ENCODE measurements at regions not wholly inside any gene's neighbourhood (a gene's known extent, or its start where the extent isn't known, plus 50 kb on each side); places are given as distances from the start of the nearest gene placed in this dataset.
"Not testable (repeated sequence)": the region's sequence is repeated elsewhere in the genome, so short reads cannot be mapped to it uniquely, and the experiment has no call there.

DNA sequence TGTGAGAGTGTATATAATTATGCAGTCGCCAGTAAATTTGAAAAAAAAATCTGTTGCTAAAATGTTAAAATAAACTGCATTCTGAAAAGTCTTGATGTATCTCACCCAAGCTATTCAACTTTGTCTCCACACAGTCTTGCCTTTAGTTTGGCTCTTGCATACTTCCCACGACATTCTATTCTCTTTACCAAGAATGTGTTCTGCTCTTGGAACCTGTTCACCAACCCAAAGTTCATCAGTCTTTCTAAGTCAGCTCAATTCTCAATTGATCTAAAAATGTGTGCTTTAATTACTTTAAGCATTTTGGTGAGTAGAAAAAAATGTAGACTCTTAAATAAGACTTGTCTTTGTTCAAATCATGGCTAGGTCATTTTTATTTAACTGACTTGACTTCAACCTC, 657.7 kb upstream of the TBL1XR1 start:
- Mint-ChIP-seq H3K4me1 (no peaks in the 10 kb centered on the region), H3K9me3 (no peaks in the 10 kb centered on the region), H3K27me3 (no peaks in the 10 kb centered on the region), H3K36me3 (no peaks in the 10 kb centered on the region), H3K27ac (no peak overlapping the region), H3K4me3 (no peak overlapping the region)

- no peak overlapping the region for H3K27ac Mint-ChIP-seq
- no peaks in the 10 kb centered on the region for H3K27me3 Mint-ChIP-seq
- no peak overlapping the region for H3K4me3 Mint-ChIP-seq
Observed at GRCh38 chr3:177860184-177860583, 662.9 kb upstream of the TBL1XR1 start.

DNA sequence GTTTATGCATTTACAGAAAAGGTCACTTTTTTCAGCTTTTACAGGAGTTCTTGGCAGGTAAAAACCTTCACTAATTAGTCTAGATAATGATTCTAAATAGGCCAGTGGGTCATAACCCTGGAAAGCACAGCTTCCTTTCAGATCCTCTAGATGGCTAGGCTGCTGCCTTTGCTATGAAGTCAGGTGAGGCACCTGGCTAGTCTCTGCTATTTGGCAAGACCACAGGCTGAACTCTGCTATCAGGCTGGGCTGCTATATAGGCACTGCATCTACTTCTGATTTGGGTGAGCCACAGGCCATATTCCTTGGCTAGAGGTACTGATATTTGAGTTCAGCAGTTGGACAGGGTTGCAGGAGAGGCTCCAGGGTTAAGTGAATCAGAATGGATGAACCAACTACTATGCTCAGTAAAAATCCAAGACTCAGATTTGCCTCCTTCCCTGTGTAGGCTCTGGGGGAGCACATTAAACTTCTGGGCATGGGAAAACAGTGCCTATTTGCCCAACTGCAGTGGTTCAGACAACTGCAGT, 665.7 kb upstream of the TBL1XR1 start:
- peaks cover 10% of the 10 kb centered on the region for H3K36me3 Mint-ChIP-seq

More at GRCh38 chr3:177860184-177860583, 662.9 kb upstream of the TBL1XR1 start:
- peaks cover 15% of the 10 kb centered on the region for H3K9me3 Mint-ChIP-seq
- H3K4me1 Mint-ChIP-seq: no peaks in the 10 kb centered on the region
- H3K36me3 Mint-ChIP-seq: peaks cover 3% of the 10 kb centered on the region

GRCh38 chr3:177871267-177871666, 665.0 kb upstream of the KCNMB2 start:
- not testable (repeated sequence) for H3K27ac Mint-ChIP-seq, H3K36me3 Mint-ChIP-seq, H3K4me3 Mint-ChIP-seq, H3K9me3 Mint-ChIP-seq, H3K27me3 Mint-ChIP-seq
- H3K4me1 Mint-ChIP-seq: peaks cover 11% of the 10 kb centered on the region

More for the DNA sequence above, 665.7 kb upstream of the TBL1XR1 start:
- H3K27me3 Mint-ChIP-seq: no peaks in the 10 kb centered on the region
- H3K4me3 Mint-ChIP-seq: no peak overlapping the region
- peaks cover 15% of the 10 kb centered on the region for H3K9me3 Mint-ChIP-seq
- no peak overlapping the region for H3K27ac Mint-ChIP-seq
- no peaks in the 10 kb centered on the region for H3K4me1 Mint-ChIP-seq

DNA sequence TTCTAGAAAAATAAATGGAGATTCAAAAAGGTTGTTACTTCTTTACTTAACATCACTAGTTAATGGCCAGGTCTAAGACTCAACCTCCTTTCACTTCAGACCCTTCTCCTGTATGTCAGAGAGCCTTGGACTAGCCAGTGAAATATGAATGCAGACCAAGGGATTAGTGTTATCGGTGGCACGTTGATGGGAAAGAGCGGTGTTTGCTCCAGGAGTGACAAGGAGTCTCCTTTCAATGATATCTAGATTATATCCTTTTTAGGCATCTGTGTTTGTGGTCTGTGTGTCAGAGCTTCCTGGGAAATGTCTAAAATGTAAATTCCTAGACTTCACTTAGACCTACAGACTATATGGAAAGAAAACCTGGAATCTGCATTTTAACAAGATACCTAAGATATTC, 658.0 kb upstream of the KCNMB2 start:
- Mint-ChIP-seq H3K27ac (no peak overlapping the region), H3K27me3 (no peaks in the 10 kb centered on the region), H3K36me3 (no peaks in the 10 kb centered on the region), H3K4me3 (no peak overlapping the region), H3K4me1 (peaks cover 15% of the 10 kb centered on the region), H3K9me3 (no peaks in the 10 kb centered on the region)

DNA sequence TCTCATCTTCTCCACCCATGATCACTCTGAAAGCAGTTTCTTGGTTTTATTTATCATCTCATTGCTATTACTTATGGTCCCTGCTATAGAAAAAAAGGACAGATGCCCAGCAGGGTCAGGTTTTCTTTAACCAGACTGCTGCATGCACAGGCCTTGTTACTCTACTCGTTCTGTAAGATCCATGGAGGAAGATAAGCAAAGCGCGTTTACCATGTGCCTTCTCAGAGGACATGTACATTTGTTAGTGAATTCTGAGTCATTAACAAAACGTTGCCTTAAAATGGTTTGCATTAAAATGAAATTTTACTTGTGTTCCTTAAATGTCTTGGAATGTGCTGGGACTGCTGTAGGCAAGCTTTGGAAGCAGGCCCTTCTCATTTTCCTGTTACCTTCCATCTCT, 657.3 kb upstream of the KCNMB2 start:
- Mint-ChIP-seq H3K4me3 (no peak overlapping the region), H3K36me3 (no peaks in the 10 kb centered on the region), H3K4me1 (peaks cover 22% of the 10 kb centered on the region), H3K27me3 (no peaks in the 10 kb centered on the region), H3K27ac (no peak overlapping the region), H3K9me3 (no peaks in the 10 kb centered on the region)

DNA sequence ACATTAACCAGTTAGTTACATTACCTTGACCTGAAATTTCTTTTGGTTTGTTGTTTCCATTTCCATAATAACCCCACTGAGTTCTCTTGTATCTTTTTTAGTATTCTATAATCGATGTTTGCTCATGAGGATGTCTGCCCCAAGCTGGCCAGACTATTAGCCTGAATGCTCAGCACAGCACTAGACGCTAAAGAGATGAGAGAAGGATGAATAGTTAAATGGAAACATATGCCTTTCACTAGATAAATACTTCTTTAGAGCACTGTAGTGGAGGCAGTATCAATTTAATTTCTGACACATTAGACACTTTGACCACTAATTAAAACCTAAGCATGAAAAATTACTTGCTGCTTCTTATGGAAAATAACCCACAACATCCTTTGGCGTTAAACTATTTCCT, 654.9 kb upstream of the KCNMB2 start:
- Mint-ChIP-seq H3K9me3 (no peaks in the 10 kb centered on the region), H3K27me3 (no peaks in the 10 kb centered on the region), H3K36me3 (no peaks in the 10 kb centered on the region), H3K27ac (no peak overlapping the region), H3K4me1 (peaks cover 14% of the 10 kb centered on the region), H3K4me3 (no peak overlapping the region)

DNA sequence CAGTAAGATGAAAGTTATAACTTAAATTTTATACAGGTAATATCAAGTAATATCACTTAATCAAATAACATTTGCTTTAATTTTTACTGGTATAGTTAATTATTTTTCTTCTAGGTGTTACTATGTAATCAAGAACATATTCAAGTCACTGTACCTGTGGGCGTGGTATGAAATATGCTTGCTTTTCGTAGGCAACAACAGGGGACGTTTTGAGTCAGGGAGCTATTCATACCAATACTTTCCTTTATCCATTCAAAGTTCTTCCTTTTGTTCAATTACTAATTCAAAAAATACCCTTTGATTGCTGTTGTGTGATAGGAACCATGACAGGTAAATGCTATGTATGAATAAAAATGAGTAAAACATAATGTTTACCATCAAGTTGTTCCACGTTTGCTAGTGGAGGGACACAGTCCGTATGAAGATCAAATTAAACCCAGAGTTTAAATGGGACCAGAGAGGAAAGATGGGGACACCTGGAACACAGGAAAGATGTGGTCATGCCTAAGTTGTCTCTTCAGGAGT, 654.0 kb upstream of the KCNMB2 start:
- no peak overlapping the region for H3K27ac Mint-ChIP-seq
- H3K4me3 Mint-ChIP-seq: no peak overlapping the region
- H3K36me3 Mint-ChIP-seq: no peaks in the 10 kb centered on the region
- H3K27me3 Mint-ChIP-seq: no peaks in the 10 kb centered on the region
- no peaks in the 10 kb centered on the region for H3K9me3 Mint-ChIP-seq
- peaks cover 14% of the 10 kb centered on the region for H3K4me1 Mint-ChIP-seq

DNA sequence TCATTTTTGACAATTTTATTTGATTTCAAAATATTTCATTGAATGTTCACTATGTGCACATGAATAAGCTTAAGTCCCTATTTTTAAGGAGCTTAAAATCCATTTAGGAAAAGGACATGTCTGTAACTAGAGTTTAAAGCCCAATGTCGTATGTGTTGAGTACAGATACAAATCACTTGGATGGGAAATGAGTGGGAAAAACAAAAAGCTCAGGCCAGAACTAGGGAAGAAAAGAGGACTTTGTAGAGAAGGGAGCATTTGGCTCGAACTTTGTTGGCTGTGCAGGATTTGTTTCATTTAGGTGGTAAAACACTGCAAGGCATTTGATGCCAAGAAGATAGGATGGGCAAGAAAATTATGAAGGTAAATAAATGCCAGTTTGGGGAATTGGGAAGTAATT, 653.1 kb upstream of the KCNMB2 start:
- Mint-ChIP-seq H3K27ac (peak overlapping the region; percentile 48), H3K36me3 (no peaks in the 10 kb centered on the region), H3K4me1 (peaks cover 14% of the 10 kb centered on the region), H3K27me3 (no peaks in the 10 kb centered on the region), H3K9me3 (no peaks in the 10 kb centered on the region), H3K4me3 (no peak overlapping the region)

- H3K4me3 Mint-ChIP-seq: no peak overlapping the region
- no peaks in the 10 kb centered on the region for H3K9me3 Mint-ChIP-seq
- no peak overlapping the region for H3K27ac Mint-ChIP-seq
- peaks cover 14% of the 10 kb centered on the region for H3K4me1 Mint-ChIP-seq
- H3K36me3 Mint-ChIP-seq: no peaks in the 10 kb centered on the region
- H3K27me3 Mint-ChIP-seq: no peaks in the 10 kb centered on the region
Observed at GRCh38 chr3:177883957-177884356, 652.3 kb upstream of the KCNMB2 start.

- Mint-ChIP-seq H3K4me1 (peaks cover 14% of the 10 kb centered on the region), H3K9me3 (no peaks in the 10 kb centered on the region), H3K27ac (no peak overlapping the region), H3K36me3 (no peaks in the 10 kb centered on the region), H3K4me3 (no peak overlapping the region), H3K27me3 (no peaks in the 10 kb centered on the region)
Observed at GRCh38 chr3:177885063-177885462, 651.2 kb upstream of the KCNMB2 start.

DNA sequence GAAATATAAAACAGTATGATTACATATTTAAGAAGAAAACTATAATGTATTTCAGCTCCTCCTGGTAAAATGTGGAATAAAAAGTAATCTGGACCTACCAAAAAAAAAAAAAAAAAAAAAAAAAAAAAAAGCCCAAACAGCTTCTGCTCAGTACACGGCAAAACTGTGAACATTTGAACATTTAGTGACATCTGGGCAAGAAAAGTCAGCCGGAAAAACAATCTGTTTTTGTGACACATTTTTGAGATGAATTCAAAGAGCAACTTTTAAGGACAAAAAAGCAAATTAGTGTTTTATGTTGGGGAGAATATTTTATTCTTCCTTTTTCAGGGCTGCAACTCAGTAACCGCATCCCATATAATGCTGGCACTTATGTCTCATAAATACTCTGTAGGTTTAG, 649.7 kb upstream of the KCNMB2 start:
- no peaks in the 10 kb centered on the region for H3K27me3 Mint-ChIP-seq
- no peaks in the 10 kb centered on the region for H3K9me3 Mint-ChIP-seq
- no peak overlapping the region for H3K4me3 Mint-ChIP-seq
- H3K36me3 Mint-ChIP-seq: no peaks in the 10 kb centered on the region
- H3K27ac Mint-ChIP-seq: no peak overlapping the region
- peaks cover 14% of the 10 kb centered on the region for H3K4me1 Mint-ChIP-seq

GRCh38 chr3:177887475-177887874, 648.8 kb upstream of the KCNMB2 start:
- H3K27ac Mint-ChIP-seq: no peak overlapping the region

DNA sequence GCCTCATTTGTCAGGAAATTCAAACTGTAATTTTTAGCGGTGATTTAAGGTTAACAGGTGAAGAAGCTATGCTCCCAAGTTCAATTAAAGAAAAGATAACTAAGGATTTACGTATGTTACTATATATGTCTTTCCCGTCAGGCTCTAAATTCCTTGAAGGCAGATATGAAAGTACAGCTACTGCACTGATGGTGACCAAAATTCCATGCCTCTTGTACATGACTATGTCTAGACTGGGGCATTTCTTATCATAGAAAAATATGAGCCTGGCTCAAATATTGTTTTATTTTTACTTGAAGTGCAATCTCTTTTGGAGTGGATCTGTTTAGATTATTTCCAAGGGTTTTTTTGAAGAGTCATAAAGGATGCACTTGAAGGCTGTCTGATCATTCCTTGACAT, 647.1 kb upstream of the KCNMB2 start:
- no peak overlapping the region for H3K4me3 Mint-ChIP-seq
- H3K4me1 Mint-ChIP-seq: peaks cover under 1% of the 10 kb centered on the region
- H3K9me3 Mint-ChIP-seq: no peaks in the 10 kb centered on the region
- no peak overlapping the region for H3K27ac Mint-ChIP-seq
- no peaks in the 10 kb centered on the region for H3K36me3 Mint-ChIP-seq
- H3K27me3 Mint-ChIP-seq: no peaks in the 10 kb centered on the region

More at GRCh38 chr3:177887475-177887874, 648.8 kb upstream of the KCNMB2 start:
- Mint-ChIP-seq H3K27me3 (no peaks in the 10 kb centered on the region), H3K9me3 (no peaks in the 10 kb centered on the region), H3K4me3 (no peak overlapping the region), H3K36me3 (no peaks in the 10 kb centered on the region), H3K4me1 (peaks cover 14% of the 10 kb centered on the region)

GRCh38 chr3:177889652-177890358, 646.4 kb upstream of the KCNMB2 start:
- Mint-ChIP-seq H3K27ac (no peak overlapping the region), H3K4me3 (no peak overlapping the region), H3K9me3 (no peaks in the 10 kb centered on the region), H3K36me3 (no peaks in the 10 kb centered on the region), H3K4me1 (no peaks in the 10 kb centered on the region), H3K27me3 (no peaks in the 10 kb centered on the region)

DNA sequence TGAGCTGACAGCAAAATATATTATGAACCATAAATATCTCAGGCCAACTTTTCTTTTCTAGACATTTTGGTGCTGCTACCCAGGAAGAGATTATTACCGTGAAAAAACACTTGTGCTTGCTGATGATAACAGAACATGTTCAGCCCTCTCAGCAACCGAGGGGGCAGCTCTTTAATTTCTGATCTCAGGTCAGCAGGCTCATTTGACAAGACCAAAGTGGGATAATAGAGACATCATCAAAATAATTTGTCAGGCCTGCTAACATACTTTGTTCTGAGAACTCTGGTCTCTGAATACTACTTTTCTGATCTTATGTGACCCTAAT, 645.9 kb upstream of the KCNMB2 start:
- Mint-ChIP-seq H3K9me3 (no peaks in the 10 kb centered on the region), H3K27me3 (no peaks in the 10 kb centered on the region), H3K36me3 (no peaks in the 10 kb centered on the region), H3K27ac (no peak overlapping the region), H3K4me3 (no peak overlapping the region), H3K4me1 (no peaks in the 10 kb centered on the region)

DNA sequence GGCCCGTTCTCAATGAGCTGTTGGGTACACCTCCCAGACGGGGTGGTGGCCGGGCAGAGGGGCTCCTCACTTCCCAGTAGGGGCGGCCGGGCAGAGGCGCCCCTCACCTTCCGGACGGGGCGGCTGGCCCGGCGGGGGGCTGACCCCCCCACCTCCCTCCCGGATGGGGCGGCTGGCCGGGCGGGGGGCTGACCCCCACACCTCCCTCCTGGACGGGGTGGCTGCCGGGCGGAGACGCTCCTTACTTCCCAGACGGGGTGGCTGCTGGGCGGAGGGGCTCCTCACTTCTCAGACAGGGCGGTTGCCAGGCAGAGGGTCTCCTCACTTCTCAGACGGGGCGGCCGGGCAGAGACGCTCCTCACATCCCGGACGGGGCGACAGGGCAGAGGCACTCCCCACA, 644.7 kb upstream of the KCNMB2 start:
- not testable (repeated sequence) for H3K4me1 Mint-ChIP-seq, H3K4me3 Mint-ChIP-seq, H3K27ac Mint-ChIP-seq, H3K36me3 Mint-ChIP-seq, H3K9me3 Mint-ChIP-seq, H3K27me3 Mint-ChIP-seq

All from activated naive CD4-positive, alpha-beta T cell treated with anti-CD3 and anti-CD28 coated beads, Interleukin-2, amount 50 U/mL, for 24 hours (primary cell).